Psoas muscle (tissue), 7 donors: ENCODE measurements at regions not wholly inside any gene's neighbourhood (a gene's known extent, or its start where the extent isn't known, plus 50 kb on each side); places are given as distances from the start of the nearest gene placed in this dataset.
"Not testable (repeated sequence)": the region's sequence is repeated elsewhere in the genome, so short reads cannot be mapped to it uniquely, and the experiment has no call there.

Experiments used
- ATAC-seq, 4 donors: fragments of 200-7000 bp; cut with Tn5 transposase; one replicate each; pipeline ENCODE4 v1.9.1; 2020; ENCODE audit warnings: moderate library complexity in 3 of 4, mild to moderate bottlenecking in 2 of 4
- DNase-seq, 2 donors: peaks; one replicate each; pipeline ENCODE4 v3.0.0-alpha.2; 2020
- H3K27ac ChIP-seq: fragments of 200-600 bp; one replicate; pipeline ENCODE4 v1.8.0; 2022
- H3K27me3 ChIP-seq, 3 donors: fragments of 200-600 bp in 1 of 3; one replicate each; pipeline versions ENCODE4 v1.6.1 to v1.8.0; 2013 to 2022; ENCODE audit warnings: low read length in 2 of 3, mild to moderate bottlenecking in 2 of 3, moderate library complexity in 1 of 3; ENCODE audit not compliant: insufficient read depth in 3 of 3
- H3K36me3 ChIP-seq, 2 donors: fragments of 200-600 bp in 1 of 2; one replicate each; pipeline versions ENCODE4 v1.6.1 to v1.8.0; 2013 to 2022; ENCODE audit warnings: low read depth in 1 of 2, mild to moderate bottlenecking in 1 of 2, moderate library complexity in 1 of 2; ENCODE audit not compliant: insufficient read depth in 1 of 2
- H3K4me1 ChIP-seq: fragments of 200-600 bp; one replicate; pipeline ENCODE4 v1.8.0; 2022
- H3K4me3 ChIP-seq: fragments of 200-600 bp; one replicate; pipeline ENCODE4 v1.8.0; 2022; ENCODE audit warnings: mild to moderate bottlenecking
- H3K9me3 ChIP-seq: fragments of 200-600 bp; one replicate; pipeline ENCODE4 v1.8.0; 2022
- WGBS, 3 donors: extraction: QIAGEN DNeasy Blood & Tissue Kit; methylation state at CpG; one replicate each; pipeline versions ENCODE4 v1.1.6 to v1.1.7; 2013; 5-methylcytosine and 5-hydroxymethylcytosine counted together
- intact Hi-C, 2 donors: fragments of 100-400 bp; cut with DNase I; formaldehyde crosslinking; loops; one replicate each; pipeline versions ENCODE4 v1.11.0 to v1.14.2; 2022
- TF ChIP-seq, protein P1 (sequence below): fragments of 200-600 bp; IDR thresholded peaks from one replicate; pipeline ENCODE4 v1.8.0; 2022; ENCODE audit warnings: antibody characterized with exemption
- donor health status: healthy with polysubstance abuse.
- donor health status: DM: no; HTN: no; CAD: no; lungs with moderate emphysema.
- donor health status: Bipolar disorder and iron deficiency.
- donor health status: healthy.
- donor health status: DM: yes; HTN: yes; CAD: no.
- donor health status: DM: no; HTN: no; CAD: no.
- donor health status: DM: yes; HTN: yes; CAD: no.

- Histone ChIP-seq H3K4me3 (no peak overlapping the region), H3K4me1 (no peaks in the 10 kb centered on the region), H3K36me3 (no peaks in the 10 kb centered on the region), H3K27ac (no peak overlapping the region), H3K27me3 (no peaks in the 10 kb centered on the region), H3K9me3 (no peaks in the 10 kb centered on the region)
- TF ChIP-seq, protein P1, sequence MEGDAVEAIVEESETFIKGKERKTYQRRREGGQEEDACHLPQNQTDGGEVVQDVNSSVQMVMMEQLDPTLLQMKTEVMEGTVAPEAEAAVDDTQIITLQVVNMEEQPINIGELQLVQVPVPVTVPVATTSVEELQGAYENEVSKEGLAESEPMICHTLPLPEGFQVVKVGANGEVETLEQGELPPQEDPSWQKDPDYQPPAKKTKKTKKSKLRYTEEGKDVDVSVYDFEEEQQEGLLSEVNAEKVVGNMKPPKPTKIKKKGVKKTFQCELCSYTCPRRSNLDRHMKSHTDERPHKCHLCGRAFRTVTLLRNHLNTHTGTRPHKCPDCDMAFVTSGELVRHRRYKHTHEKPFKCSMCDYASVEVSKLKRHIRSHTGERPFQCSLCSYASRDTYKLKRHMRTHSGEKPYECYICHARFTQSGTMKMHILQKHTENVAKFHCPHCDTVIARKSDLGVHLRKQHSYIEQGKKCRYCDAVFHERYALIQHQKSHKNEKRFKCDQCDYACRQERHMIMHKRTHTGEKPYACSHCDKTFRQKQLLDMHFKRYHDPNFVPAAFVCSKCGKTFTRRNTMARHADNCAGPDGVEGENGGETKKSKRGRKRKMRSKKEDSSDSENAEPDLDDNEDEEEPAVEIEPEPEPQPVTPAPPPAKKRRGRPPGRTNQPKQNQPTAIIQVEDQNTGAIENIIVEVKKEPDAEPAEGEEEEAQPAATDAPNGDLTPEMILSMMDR: no peak
- intact Hi-C loops: no loop called here
- ATAC-seq (no peak), DNase-seq (no peak)
Observed at GRCh38 chr19:20412846-20413245, 152.7 kb downstream of the ZNF737 start.

DNA sequence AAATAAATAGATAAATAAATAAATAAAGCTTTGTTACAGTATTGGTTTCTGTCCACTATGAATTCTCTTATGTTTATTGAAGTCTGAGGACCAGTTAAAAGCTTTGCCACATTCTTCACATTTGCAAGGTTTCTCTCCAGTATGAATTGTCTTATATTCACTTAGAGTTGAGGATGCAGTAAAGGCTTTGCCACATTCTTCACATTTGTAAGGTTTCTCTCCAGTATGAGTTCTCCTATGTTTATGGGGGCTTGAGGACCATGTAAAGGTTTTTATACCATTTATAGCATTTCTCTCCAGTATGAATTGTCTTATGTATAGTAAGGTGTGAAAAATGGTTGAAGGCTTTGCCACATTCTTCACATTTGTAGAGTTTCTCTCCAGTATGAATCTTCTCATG lies 168.3 kb downstream of the ZNF737 start:
- intact Hi-C loops: no loop called here
- TF ChIP-seq, protein P1: no peak
- H3K9me3 ChIP-seq: peaks cover 61% of the 10 kb centered on the region
- no peaks in the 10 kb centered on the region for H3K27me3 ChIP-seq
- H3K27ac ChIP-seq: no peak overlapping the region
- DNase-seq (no peak), ATAC-seq (no peak)
- no peak overlapping the region for H3K4me3 ChIP-seq
- H3K36me3 ChIP-seq: no peaks in the 10 kb centered on the region
- H3K4me1 ChIP-seq: no peaks in the 10 kb centered on the region

- Histone ChIP-seq H3K27ac (no peak overlapping the region), H3K9me3 (peaks cover 4% of the 10 kb centered on the region), H3K36me3 (no peaks in the 10 kb centered on the region), H3K27me3 (no peaks in the 10 kb centered on the region), H3K4me3 (no peak overlapping the region), H3K4me1 (no peaks in the 10 kb centered on the region)
- WGBS, 3 donors: 40 to 63% (median 50%) methylated on average over 6 of the region's 6 CpGs
- intact Hi-C loops: no loop called here
- ATAC-seq: no peak
- DNase-seq: no peak
- TF ChIP-seq, protein P1: no peak
Observed at GRCh38 chr19:20388706-20389225, 176.8 kb downstream of the ZNF737 start.

DNA sequence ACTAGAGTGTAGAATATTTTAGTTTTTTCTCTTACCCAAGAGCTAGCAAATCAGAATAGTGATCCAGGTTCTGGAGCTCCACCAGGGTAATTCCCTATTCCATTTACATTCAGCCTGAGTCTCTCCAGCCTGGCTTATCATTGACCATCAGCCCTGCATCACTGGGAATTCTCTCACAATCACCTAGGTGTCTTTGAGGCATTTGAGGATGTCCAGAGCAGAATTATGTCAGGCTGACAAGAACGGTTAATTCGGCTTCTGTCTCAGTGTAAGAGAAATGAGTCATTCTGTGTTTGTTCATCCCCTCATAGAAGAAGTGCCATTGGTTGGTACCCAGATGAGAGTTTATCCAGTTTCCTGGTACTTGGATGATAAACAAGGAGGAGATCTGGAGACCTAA lies 180.5 kb downstream of the ZNF737 start:
- no peak overlapping the region for H3K4me3 ChIP-seq
- no peaks in the 10 kb centered on the region for H3K36me3 ChIP-seq
- DNase-seq: no peak
- intact Hi-C loops: no loop called here
- no peak for ATAC-seq
- WGBS, 3 donors: 91 to 97% (median 95%) methylated on average over 2 of the region's 2 CpGs
- H3K9me3 ChIP-seq: no peaks in the 10 kb centered on the region
- H3K4me1 ChIP-seq: no peaks in the 10 kb centered on the region
- H3K27ac ChIP-seq: no peak overlapping the region
- no peaks in the 10 kb centered on the region for H3K27me3 ChIP-seq
- TF ChIP-seq, protein P1: no peak

DNA sequence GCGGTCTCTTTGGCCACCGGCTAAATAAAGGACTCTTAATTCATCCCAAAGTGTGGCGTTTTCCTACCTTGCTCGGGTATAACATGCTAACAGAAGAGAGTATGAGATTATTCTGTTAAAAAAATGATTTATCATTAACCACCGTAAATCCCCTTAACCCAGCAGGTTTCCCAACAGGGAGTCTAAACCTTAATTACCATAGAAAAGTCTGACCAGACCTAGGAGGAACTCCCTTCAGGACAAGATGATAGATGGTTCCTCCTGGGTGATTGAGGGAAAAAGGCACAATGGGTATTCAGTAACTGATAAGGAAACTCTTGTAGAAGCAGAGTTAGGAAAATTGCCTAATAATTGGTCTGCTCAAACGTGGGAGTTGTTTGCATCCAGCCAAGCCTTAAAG lies 193.7 kb downstream of the ZNF737 start:
- ATAC-seq: no peak
- H3K4me3 ChIP-seq: no peak overlapping the region
- WGBS, 3 donors: 28 to 46% (median 30%) methylated on average over 6 of the region's 6 CpGs
- H3K4me1 ChIP-seq: no peaks in the 10 kb centered on the region
- TF ChIP-seq, protein P1: no peak
- H3K27me3 ChIP-seq: no peaks in the 10 kb centered on the region
- intact Hi-C loops: no loop called here
- H3K27ac ChIP-seq: no peak overlapping the region
- H3K36me3 ChIP-seq: no peaks in the 10 kb centered on the region
- H3K9me3 ChIP-seq: no peaks in the 10 kb centered on the region
- DNase-seq: no peak

GRCh38 chr19:20371304-20371703 lies 194.3 kb downstream of the ZNF737 start:
- DNase-seq, H3K36me3 ChIP-seq, H3K27ac ChIP-seq, H3K4me1 ChIP-seq, ATAC-seq, H3K4me3 ChIP-seq, H3K27me3 ChIP-seq, intact Hi-C loops, H3K9me3 ChIP-seq: not testable (repeated sequence)
- 66 to 67% (median 66%) methylated on average over 6 of the region's 6 CpGs for WGBS, 3 donors
